ENCODE measurements at regions not wholly inside any gene's neighbourhood (a gene's known extent, or its start where the extent isn't known, plus 50 kb on each side); places are given as distances from the start of the nearest gene placed in this dataset.

DNA sequence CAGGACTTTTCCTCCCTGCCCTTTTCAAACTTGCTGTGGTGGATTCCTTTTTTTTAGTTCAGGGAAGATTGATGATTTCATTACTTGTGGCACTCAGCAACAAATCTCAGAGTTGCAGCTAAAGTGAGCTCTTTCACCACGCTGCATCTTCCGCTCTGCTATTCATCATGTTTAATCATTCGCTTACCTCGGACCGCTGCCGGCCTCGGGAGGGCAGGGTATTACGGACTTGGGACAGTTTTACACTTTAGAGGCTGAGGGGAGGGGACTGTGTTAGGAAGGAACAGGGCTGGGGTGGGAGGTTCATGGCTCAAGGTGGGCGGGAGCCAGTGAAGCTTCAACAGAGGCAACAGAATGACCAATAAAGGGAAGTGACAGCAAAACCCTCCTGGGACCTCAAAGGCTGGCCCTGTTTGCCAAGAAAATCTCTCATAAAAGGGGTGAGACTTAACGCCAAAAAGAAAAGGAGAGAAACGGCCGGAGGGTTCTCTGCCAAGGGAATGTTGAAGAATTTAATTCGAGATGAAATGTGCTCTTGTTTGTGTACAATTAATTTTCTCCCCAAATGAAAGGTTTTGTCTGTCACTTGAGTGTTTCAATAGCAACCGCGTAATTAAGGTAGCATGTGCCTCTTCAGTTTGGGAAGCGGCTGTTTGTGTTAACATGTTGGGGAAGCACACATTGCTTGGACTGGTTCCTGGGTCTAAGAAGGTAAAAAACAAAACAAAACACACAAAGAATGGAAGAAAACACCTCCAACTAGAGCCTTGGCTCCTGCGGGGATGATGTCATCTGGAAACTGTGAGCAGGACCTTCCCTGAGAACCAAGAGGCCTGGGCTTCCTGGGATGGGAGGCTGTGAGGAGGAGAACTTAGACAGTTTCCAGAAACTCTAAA, 72.5 kb upstream of the SULF2 start:
- peaks cover 4% of the 10 kb centered on the region for H3K9me3 ChIP-seq (ENCODE audit: low read depth)
- TF ChIP-seq, protein P1, sequence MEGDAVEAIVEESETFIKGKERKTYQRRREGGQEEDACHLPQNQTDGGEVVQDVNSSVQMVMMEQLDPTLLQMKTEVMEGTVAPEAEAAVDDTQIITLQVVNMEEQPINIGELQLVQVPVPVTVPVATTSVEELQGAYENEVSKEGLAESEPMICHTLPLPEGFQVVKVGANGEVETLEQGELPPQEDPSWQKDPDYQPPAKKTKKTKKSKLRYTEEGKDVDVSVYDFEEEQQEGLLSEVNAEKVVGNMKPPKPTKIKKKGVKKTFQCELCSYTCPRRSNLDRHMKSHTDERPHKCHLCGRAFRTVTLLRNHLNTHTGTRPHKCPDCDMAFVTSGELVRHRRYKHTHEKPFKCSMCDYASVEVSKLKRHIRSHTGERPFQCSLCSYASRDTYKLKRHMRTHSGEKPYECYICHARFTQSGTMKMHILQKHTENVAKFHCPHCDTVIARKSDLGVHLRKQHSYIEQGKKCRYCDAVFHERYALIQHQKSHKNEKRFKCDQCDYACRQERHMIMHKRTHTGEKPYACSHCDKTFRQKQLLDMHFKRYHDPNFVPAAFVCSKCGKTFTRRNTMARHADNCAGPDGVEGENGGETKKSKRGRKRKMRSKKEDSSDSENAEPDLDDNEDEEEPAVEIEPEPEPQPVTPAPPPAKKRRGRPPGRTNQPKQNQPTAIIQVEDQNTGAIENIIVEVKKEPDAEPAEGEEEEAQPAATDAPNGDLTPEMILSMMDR (IDR thresholded peaks at IDR 0.05): no peak
- no peak for TF ChIP-seq EZH2 (IDR thresholded peaks at IDR 0.05)
- TF ChIP-seq EZH2phosphoT487 (IDR thresholded peaks at IDR 0.05): no peak
- H3K27ac ChIP-seq: no peak overlapping the region
- H3K4me1 ChIP-seq: peaks cover 5% of the 10 kb centered on the region
- H3K27ac Mint-ChIP-seq: peak overlapping the region; percentile 88
- H4K20me1 ChIP-seq (ENCODE audit: low read depth): no peaks in the 10 kb centered on the region
- H3K27me3 Mint-ChIP-seq (ENCODE audit: insufficient read depth, low read depth): peaks cover 11% of the 10 kb centered on the region
- H3K36me3 Mint-ChIP-seq: no peaks in the 10 kb centered on the region
- peak overlapping the region; percentile 48 for H3K4me3 Mint-ChIP-seq
- no peaks in the 10 kb centered on the region for H3K36me3 ChIP-seq
- H3F3A ChIP-seq (ENCODE audit: low read depth): no peaks in the 10 kb centered on the region
- H3K4me2 ChIP-seq: no peak overlapping the region
- no peaks in the 10 kb centered on the region for H3K79me2 ChIP-seq (ENCODE audit: low read depth)
- H3K9me3 Mint-ChIP-seq: peaks cover 30% of the 10 kb centered on the region
- no peak overlapping the region for H2AFZ ChIP-seq (replicated peaks)
- H3K27me3 ChIP-seq: no peaks in the 10 kb centered on the region
- peaks cover 24% of the 10 kb centered on the region for H3K4me1 Mint-ChIP-seq
- no peak overlapping the region for H3K4me3 ChIP-seq
- no peak overlapping the region for H3K9ac ChIP-seq
- DNase-seq (ENCODE audit: low spot score): no peak

DNA sequence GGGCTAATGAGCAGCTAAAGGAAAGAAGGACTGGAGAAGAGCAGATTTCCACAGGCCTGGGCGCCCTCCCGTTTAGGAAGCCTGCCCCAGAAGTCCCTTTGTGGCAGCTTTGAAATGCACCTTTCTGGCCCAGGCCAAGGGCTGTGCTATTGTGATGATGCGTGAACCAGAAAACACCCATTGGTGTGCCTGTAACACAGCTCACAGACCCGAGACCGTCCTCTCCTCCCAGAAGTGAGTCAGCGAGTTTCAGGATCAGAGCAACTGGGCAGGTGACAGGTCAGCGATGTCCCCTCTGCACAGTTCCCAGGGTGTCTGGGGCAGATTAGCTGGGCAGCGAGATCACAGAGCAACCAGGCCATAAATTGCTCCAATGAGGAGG, 71.9 kb upstream of the SULF2 start:
- Histone ChIP-seq H3K79me2 (ENCODE audit: low read depth) (no peaks in the 10 kb centered on the region), H3K9ac (no peak overlapping the region), H3K4me2 (no peak overlapping the region), H4K20me1 (ENCODE audit: low read depth) (no peaks in the 10 kb centered on the region), H2AFZ (replicated peaks) (no peak overlapping the region), H3K36me3 (no peaks in the 10 kb centered on the region), H3K4me3 (no peak overlapping the region), H3K4me1 (peaks cover 5% of the 10 kb centered on the region), H3K27me3 (no peaks in the 10 kb centered on the region), H3F3A (ENCODE audit: low read depth) (no peaks in the 10 kb centered on the region), H3K27ac (no peak overlapping the region), H3K9me3 (ENCODE audit: low read depth) (peaks cover 4% of the 10 kb centered on the region)
- no peak for DNase-seq (ENCODE audit: low spot score)
- Mint-ChIP-seq H3K27ac (peak overlapping the region; percentile 88), H3K36me3 (no peaks in the 10 kb centered on the region), H3K4me3 (peak overlapping the region; percentile 48), H3K27me3 (ENCODE audit: insufficient read depth, low read depth) (peaks cover 14% of the 10 kb centered on the region), H3K9me3 (peaks cover 36% of the 10 kb centered on the region), H3K4me1 (peaks cover 23% of the 10 kb centered on the region)
- TF ChIP-seq EZH2phosphoT487 (IDR thresholded peaks at IDR 0.05): no peak
- no peak for TF ChIP-seq EZH2 (IDR thresholded peaks at IDR 0.05)
- TF ChIP-seq, protein P1 (IDR thresholded peaks at IDR 0.05): no peak

DNA sequence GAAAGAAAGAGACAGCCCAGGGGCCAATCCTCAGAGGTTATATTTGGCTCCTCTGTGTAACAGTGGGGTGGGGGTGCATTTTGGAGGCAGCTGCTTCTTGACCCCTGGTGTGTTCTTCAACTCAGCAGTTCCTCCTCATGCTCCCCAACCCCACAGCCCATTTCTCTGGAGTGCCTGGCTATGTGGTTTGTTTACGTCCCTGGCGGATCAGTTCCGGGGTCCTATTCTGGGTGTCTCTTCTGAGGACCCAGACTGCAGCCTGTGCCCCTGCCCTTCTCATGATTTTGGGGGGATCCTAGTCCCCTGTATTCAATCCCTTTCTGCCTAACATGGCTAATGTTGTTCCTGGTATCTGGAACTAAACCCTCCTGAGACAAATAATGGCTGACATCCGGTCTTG, 70.5 kb upstream of the SULF2 start:
- peaks cover 5% of the 10 kb centered on the region for H3K4me1 ChIP-seq
- no peaks in the 10 kb centered on the region for H3K79me2 ChIP-seq (ENCODE audit: low read depth)
- Mint-ChIP-seq H3K4me3 (no peak overlapping the region), H3K27ac (no peak overlapping the region), H3K27me3 (ENCODE audit: insufficient read depth, low read depth) (peaks cover 18% of the 10 kb centered on the region), H3K36me3 (no peaks in the 10 kb centered on the region), H3K4me1 (peaks cover 23% of the 10 kb centered on the region), H3K9me3 (peaks cover 42% of the 10 kb centered on the region)
- H3K4me3 ChIP-seq: no peak overlapping the region
- no peaks in the 10 kb centered on the region for H3F3A ChIP-seq (ENCODE audit: low read depth)
- H2AFZ ChIP-seq (replicated peaks): no peak overlapping the region
- peaks cover 4% of the 10 kb centered on the region for H3K9me3 ChIP-seq (ENCODE audit: low read depth)
- H3K36me3 ChIP-seq: no peaks in the 10 kb centered on the region
- H3K27ac ChIP-seq: no peak overlapping the region
- H3K4me2 ChIP-seq: no peak overlapping the region
- TF ChIP-seq EZH2phosphoT487 (IDR thresholded peaks at IDR 0.05): no peak
- no peak for TF ChIP-seq EZH2 (IDR thresholded peaks at IDR 0.05)
- TF ChIP-seq, protein P1 (IDR thresholded peaks at IDR 0.05): no peak
- H4K20me1 ChIP-seq (ENCODE audit: low read depth): no peaks in the 10 kb centered on the region
- no peak for DNase-seq (ENCODE audit: low spot score)
- H3K9ac ChIP-seq: no peak overlapping the region
- H3K27me3 ChIP-seq: no peaks in the 10 kb centered on the region
